ENCODE measurements at regions not wholly inside any gene's neighbourhood (a gene's known extent, or its start where the extent isn't known, plus 50 kb on each side); places are given as distances from the start of the nearest gene placed in this dataset.

DNA sequence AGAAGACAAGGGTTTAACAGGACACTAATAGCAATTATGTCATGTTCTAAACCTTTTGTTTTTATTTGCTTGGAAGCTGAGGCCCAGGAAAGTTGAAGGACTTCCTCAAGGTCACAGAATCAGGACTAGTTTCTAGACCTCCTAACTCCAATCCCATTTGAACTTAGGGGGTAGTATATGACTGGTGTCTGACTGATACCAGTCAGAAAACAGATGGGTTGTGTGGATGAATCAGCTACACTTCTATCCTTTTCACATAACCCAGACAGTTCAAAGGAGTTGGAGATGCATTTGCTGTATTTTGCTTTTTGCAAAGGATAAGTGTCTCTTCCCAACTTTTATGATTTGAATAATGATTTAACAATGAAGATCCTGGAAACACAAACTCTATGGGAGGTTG, 322.5 kb downstream of the HLX start:
- no peak for DNase-seq (ENCODE audit: low read depth)

DNA sequence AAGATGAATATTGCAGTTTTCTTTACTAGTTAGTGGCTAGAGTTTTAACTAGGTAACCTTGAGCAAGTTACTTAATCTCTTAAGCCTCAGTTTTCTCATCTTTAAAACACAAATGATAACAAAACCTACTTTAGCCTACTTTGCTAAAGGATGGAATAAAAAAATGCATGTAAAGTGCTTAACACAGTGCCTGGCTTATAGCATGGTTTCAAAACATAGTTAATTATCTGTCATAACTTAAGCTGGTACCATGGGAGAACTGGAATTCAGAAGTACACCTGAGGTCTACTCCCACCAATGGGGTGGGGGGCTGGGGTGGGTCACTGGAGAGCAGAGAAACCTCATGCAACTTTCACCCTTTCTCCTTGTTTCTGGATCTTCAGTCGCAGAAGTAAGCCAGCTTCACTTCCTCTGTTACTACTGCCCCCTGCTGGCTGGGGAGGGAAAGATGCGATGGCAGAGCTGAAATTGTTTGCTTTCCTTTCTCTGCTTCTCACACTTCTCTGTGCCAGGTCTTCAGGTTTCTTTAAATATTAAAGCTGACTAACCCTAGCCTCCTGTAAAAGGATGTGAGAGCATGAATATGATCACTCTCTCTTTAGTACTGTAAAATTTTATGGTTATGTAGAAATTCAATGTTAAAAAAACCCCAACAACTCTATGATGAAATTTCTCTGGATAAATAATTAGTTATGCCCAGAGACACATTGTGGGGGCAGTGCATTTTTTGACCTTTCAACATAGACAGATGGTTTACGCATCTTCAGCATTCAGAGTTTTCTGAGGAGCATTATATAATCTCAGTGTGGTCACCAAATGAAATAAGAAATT, 324.2 kb downstream of the HLX start:
- DNase-seq (ENCODE audit: low read depth) = peak; percentile 75

DNA sequence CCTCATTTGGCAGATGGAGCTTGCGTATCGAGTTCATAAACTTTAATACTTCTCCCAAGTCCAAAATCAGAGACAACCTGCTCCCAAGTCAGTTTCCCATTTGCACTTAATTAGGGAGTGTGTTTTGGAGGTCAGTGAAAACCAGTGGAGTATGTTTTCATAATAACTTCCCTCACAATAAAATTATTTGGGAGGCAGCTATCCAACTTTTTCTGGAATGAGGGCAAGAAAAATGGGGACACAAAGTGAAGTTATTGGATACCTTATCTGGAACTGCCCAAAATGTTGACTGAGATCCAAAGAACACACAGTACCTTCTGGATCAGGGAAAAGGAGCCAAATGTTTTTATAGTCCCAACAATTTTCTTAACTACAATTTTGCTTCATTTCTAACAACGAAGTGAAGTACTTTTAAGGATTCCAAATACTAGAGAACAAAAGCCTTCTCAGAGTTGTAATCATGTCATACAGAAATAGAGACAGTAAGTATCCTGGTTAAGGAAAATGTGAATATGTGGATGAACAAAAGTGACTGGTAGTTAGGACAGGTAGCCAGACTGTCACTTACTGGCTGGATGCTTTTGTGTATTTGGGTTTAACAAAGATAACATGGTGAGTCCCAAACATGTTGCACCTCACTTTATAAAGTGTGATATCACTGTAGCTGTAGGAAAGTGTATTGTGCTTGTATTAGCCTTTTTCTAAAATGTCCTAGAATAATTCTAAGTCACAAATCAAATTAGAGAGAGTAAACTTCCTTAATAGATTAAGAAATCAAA, 325.0 kb downstream of the HLX start:
- no peak for DNase-seq (ENCODE audit: low read depth)

DNA sequence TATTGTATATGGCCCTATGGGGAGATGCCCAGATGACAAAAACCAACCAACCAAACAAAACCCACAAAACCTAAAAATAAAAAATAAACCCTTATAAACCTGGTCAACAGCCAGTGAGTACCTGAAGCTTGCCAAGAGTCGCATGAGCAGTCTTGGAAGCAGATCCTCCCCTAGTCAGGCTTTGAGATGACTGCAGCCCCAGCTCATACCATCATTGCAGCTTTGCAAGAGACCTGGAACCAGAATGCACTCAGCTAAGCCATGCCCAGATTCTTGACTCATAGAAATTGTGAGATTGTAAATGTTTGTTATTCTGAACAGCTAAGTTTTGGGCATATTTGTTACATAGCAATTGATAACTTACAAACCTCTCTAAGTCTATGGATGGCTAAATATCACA, 326.8 kb downstream of the HLX start:
- DNase-seq (ENCODE audit: low read depth) = no peak

DNA sequence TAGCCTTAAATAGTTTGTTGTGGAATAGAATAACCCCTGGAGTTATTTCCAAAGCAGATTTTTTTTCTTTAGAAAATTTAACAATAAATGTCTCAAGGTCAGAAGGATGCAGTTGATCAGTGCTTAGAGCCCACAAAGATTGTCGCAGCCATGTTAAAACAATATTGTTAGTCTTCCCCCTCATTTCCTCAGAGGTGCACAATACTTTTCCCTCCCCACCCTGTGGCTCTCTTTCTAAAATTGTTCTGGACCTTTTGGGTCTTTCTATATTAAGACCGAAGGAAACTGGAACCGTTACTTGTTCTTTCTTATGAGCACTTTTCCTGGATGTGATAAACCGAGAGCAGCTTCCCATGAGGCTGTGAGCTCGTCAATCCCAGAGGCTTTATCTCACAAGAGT, 333.7 kb downstream of the HLX start:
- DNase-seq (ENCODE audit: low read depth) = no peak

DNA sequence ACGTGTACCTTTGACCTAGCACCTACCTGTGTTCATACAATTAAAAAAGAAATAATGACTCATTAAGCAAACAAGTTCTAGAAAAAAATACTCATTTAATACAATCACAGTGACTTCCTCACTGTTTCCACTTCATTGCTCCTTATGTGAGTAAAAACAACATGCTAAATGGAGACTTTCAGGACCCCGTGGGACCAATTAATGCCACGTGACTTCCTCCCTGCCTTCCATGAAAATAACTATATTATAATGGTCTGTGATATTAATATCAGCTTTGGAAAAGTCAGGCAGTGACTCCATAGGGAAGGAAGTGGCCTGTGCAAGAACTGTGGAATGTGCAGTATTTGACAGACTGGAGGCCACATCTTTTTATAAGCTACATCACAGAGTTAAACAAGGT, 337.8 kb downstream of the HLX start:
- DNase-seq (ENCODE audit: low read depth) = peak; percentile 52

DNA sequence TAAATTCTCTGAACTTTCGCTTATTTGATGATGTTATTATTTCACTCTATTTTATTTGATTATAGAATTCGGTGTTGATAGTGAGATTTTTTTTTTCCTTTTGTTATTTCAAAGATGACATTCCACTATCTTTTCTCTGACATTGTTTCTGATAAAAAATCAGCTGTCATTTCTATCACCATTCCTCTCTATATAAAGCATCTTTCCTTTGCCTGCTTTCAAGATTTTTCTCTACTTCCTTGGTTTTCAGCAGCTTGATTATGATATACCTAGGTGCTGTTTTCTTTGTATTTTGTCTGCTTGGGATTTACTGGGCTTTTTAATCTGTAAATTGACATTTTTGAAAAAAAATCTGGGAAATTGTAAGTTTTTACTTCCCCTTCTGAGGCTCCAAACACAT, 344.0 kb downstream of the HLX start:
- no peak for DNase-seq (ENCODE audit: low read depth)

DNA sequence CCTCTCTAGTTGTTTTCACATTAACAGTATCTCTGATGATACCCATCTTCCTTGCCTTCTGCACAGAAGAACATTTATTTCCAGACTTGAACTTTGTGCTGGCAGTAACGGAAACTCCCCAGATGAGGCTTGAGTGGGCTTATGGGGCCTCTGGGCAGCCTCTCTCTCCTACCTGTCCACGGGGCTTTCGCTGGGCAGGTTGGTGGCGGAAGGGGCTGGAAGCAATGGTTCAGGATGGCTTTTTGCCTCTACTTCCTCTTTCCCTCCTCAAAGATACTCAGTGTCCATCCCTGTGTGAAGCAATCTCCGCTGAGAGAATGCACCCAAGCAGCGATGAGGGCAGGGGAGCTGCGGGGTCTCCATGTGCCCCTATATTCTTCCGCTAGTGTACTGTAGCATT, 348.2 kb downstream of the HLX start:
- DNase-seq (ENCODE audit: low read depth) = no peak

DNA sequence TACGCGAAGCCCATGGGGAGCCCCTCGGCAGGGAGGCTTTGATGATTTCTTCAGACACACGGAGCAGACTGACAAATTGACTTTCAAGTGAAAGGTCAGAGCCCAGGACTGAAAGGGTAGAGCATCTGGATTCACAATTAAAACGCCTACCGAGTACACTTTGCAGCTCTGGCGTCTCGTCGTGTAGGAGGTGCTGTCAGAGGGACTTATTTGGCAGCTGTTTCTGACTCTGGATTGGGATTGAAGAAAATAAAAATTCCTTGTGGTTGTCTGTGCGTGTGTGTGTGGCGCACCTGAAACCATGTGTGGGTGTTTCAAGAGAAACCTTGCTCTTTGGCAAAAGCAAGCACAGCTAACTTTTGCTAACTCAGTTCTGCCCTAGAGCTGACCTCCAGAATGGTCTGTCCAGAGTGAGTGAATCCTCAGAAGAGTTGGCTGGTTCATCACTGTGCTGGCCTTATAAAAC, 348.7 kb downstream of the HLX start:
- DNase-seq (ENCODE audit: low read depth) = no peak

DNA sequence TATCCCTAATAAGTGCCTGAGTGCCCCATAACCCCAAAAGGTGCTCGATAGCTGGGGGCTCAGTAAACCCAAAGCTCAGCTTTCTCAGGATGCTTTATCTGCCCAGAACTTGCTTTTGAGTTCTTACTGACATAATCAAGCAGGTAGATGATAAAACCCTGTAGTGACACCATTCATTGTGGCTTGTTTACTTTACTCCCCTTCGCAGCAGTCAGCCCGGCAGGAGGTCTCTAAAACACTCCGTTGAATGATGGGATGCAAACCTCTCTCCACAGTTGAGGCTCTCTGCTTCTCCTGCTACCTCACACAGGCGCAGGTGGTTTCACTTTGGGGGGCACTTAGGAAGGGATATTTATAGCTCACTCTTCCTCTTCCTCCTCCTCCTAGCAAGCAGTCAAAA, 349.4 kb downstream of the HLX start:
- no peak for DNase-seq (ENCODE audit: low read depth)

DNA sequence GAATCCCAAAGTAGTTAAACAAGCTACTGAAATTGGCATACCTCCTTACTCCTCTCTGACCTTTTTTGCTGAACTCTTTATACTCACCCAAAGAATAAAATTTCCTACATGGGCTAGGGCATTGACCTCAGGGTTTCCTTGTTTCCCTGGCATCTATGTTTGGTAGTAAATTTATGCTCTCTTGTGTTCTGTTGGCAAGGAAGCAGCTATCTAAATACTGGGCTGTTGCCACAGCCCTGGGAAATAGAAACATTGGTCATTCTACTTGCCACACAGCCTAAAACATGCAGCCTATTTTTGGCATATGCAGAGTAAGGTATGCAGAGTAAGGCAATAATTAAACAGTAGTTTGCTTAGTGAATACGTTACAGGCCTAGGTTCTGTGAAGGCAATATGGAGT, 351.4 kb downstream of the HLX start:
- peak; percentile 61 for DNase-seq (ENCODE audit: low read depth)

DNA sequence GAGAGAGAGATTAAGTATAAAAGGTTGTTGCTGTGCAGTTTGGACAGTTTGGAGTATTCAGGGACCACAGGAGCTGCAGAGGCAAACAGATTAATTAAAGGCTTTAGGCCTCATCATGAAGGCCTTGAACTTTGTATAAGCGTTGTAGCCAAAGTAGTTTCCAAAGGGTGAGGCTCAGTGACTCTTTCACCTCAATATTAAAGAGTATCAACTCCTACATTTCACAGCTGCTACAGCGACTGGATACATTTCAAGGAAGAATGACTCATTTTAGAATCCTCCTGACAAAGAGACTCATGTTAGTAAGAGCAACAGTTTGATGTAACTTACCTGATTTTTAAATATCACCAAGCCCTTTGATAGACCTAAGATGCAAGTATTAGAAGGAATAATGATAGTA, 355.5 kb downstream of the HLX start:
- no peak for DNase-seq (ENCODE audit: low read depth)

DNA sequence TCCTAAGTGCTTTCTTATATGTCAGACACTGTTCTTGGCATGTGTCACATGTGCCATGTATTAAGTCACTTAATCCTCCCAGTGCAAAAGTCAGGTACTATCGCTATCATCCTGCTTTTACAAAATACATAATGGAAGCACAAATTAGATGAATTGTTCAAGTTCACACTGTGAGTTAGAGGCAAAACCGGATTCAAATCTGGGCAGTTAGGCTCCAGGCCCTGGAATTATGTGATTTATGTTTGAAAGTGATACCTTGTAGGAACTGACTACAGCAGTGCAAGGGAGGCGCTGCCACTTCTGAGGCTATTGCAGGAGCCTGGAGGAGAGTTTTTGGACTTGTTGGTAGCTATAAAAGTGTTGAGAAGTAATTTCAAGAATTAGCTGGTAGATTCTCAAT, 358.3 kb downstream of the HLX start:
- DNase-seq (ENCODE audit: low read depth) = no peak

DNA sequence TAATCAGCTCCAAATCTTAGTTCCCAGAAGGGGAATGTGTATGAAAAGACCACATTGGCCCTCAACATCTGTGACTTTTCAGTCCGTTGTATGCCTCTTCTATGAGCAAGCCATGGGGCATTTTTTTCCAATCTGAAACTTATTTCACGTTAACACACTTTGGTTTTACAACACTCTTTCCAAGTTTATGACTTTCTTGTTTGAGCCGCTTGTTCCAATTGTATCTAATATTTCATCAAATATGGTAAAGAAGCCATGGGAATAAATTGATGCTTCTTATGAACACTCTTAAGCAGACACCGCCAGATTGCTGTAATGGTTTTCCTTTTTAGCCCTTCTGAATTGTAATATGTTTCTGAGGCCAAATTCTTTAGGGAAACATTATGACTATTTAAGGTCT, 359.9 kb downstream of the HLX start:
- no peak for DNase-seq (ENCODE audit: low read depth)

DNA sequence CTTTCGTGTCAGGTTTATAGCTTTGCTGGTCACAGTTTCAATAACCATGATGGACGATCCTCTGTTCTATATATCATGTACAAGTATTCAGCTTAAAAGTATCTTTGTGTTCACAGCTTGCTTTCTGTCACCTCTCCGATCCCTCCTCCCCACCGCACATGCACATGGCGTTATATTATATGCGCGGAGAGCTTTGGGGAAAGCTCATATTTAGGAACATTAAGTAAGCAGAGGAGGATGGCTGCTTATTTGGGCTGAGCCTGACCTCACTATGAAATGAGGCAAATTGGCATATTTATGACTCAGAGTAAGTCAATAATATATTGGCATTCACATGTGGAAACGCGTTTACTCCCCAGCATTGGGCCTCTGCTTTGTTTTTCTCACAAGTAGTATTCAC, 360.5 kb downstream of the HLX start:
- DNase-seq (ENCODE audit: low read depth) = no peak

DNA sequence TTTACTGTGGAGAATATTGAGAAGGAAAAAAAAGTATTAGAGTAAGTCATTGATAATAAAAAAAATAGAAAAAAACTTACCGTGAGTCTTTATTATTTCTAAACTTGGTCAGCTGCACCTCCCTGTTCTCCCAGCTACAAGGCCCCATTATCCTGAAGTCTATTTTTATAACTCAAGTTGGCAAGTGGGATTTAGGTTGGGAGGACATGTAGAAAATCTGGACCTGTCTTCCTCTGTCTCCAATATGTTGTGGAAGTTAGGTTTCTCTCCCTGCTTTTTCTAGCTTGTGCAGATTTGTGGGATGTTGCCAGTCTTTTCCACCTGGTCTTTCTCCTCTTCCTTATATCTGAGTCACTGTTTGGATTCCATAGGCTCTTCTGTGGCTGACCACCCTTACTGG, 361.4 kb downstream of the HLX start:
- no peak for DNase-seq (ENCODE audit: low read depth)

DNA sequence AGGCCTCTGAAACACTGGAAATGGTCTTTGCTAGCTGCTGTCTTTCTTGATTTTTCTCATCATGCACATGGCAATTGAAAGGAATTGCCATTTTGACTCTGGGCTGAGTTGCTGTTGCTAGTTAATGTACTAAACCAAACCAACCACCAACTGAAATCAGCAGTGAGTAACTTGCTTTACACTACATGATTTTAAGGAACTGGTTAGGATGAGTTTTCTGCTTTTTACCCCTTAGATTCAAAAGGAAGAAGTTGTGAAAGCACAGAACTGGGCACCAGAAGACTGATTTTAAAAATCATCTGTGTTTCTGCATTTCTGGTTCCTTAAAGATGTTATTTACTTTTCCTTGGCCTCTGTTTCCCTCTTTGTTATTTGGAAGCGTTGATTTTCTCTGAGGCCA, 361.9 kb downstream of the HLX start:
- DNase-seq (ENCODE audit: low read depth) = no peak

DNA sequence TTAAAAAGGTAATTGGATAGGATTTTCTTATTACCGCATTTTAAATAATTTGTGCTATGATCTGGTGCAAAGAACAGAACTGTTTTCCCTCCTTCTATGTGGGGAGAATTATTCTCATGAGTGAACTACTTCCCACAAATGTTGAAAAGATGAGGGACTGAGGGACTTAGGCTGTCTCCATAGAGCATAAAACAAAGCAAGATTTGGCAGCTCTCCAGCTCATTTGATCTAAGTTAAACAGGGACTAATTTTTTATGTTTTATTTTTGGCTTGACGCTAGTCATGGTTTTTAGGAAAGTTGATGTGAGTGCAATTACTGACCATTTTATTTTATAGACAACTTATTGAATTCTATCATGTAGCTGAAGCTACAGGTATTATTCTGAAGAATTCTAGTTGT, 362.3 kb downstream of the HLX start:
- DNase-seq (ENCODE audit: low read depth) = no peak

DNA sequence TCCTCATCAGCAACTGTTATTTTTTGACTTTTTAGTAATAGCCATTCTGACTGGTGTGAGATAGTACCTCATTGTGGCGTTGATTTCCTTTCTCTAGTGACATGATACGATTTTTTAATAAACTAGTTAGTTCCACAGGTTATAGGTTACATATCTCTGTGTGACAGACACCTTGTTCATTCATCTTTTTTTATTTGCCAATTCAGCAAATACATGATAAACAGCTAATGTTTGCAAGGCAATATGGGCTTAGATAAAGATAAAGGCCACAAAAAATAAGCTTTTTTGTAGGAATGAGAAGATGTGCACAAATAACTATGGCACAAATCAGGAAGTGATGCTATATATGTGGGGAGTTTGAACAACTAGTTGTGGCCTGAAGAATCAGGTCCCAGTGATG, 366.8 kb downstream of the HLX start:
- no peak for DNase-seq (ENCODE audit: low read depth)

DNA sequence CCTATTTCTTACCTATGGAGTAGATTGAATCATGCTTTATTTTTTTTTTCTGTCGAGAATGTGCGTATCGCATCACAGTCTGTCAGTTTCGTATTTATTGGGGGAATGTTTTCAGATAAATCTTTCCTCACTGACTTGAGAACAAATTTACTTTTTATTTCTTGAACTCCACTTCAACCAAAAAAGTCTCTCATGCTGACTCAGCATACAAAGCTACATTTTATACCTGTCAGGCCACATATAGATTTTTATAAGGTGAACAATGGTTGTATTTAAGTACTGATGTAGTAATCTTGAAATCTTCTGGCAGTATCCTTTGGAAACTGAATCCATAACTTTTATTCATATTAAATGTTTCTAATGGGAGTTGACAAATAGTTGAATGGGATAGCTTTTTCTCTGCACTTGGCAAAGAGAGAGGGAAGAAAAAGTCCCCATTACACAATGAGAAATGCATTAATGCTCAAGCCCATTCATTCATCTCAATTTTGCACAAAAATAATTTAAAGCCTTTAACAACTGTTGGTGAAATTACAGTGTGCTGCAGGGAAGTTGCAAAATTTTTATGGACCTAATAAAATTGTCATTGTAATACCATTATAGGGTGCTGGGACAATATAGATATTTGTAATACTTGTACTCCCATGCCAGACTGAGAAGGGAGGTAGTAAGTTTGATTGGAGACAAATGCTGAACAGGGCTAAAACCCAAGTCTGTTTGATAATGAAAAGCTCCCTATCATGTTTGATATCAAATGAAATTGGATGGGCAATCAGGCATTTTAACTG, 367.6 kb downstream of the HLX start:
- DNase-seq (ENCODE audit: low read depth) = no peak

DNA sequence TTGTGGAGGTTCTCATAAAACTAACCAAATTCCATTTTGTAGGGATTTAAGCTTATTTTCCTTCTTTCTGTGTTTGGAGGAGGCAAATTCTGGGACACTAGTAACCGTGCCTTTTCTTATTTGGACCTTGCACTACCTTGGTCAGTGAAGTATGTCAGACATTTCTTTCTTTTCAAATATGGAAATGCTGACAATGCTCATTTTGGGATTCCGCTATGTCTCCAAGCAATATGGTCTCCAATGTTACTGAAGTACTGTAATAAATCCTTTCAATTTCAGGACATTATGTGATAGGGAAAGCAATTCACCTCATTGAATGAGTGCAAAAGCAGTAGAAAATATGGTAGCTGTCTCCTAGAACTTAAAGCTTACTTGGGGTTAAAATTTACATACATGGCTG, 372.3 kb downstream of the HLX start:
- DNase-seq (ENCODE audit: low read depth) = no peak

DNA sequence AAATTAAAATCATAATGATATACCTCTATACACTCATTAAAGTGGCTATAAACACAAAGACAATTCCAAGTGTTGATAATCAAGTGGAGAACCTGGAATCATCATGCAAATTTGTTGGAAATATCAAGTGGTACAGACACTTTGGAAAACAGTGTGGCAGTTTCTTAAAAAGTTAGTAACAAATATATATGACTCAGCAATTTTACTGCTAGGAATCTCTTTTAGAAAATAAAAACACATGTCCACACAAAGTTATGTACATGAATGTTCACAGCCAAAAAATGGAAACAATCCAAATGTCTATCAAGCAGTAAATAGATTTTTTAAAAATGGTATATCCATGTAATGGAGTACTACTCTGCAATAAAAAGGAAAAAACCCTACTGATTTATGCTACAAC, 375.6 kb downstream of the HLX start:
- DNase-seq (ENCODE audit: low read depth) = no peak

DNA sequence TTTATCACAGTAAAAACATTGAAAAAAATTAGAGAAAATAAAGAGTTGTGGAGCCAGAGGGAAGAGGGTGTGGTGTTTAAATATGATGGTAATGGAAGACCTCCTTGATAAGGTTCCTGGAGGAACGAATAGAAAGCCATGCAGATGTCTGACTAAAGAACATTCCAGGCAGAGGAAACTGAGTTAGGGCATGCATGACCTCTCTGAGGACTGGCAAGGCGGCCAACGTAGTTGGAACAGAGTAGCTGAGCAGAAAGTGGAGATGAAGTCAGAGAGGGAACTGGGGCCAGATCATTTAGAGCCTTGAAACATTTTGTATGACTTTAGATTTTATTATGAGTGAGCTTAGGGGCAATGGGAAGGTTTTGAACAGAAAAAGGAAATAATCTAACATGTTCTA, 377.5 kb downstream of the HLX start:
- no peak for DNase-seq (ENCODE audit: low read depth)

Measured in EH (cell line).